ENCODE measurements at regions not wholly inside any gene's neighbourhood (a gene's known extent, or its start where the extent isn't known, plus 50 kb on each side); places are given as distances from the start of the nearest gene placed in this dataset.
"Not testable (repeated sequence)": the region's sequence is repeated elsewhere in the genome, so short reads cannot be mapped to it uniquely, and the experiment has no call there.

DNA sequence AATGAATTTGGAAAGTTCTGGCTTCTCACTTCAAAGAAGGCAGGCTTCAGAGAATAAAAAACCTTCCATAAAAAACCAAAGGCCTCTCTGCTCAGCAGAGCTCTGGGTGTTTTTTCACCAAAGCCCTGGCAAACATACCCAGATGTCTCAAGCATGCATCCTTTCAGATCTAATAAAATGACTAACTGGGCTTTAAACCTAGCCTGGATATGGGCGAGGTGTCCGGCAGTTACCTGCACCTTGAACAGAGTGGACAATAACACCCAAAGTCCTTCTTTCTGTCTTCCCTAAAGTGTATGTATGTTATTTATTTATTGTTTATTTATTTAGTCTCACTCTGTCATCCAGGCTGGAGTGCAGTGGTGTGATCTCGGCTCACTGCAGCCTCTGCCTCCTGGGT lies 469.3 kb downstream of the XYLT1 start:
- 36% methylated on average over 3 of the region's 3 CpGs for WGBS (ENCODE audit: missing lambda C conversion rate)
- POLR2A ChIA-PET, result no interaction called here

GRCh38 chr16:17002565-17002964 lies 468.2 kb downstream of the XYLT1 start:
- ATAC-seq, result no peak
- ChIA-PET CTCF (no interaction called here), POLR2A (no interaction called here)
- no peak for DNase-seq (ENCODE audit: low read depth in 1 of 2, low spot score in 1 of 2)
- TF ChIP-seq, protein P1, sequence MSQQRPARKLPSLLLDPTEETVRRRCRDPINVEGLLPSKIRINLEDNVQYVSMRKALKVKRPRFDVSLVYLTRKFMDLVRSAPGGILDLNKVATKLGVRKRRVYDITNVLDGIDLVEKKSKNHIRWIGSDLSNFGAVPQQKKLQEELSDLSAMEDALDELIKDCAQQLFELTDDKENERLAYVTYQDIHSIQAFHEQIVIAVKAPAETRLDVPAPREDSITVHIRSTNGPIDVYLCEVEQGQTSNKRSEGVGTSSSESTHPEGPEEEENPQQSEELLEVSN (IDR thresholded peaks at IDR 0.05; ENCODE audit: borderline replicate concordance, low read depth), result no peak
- TF ChIP-seq, protein P2, sequence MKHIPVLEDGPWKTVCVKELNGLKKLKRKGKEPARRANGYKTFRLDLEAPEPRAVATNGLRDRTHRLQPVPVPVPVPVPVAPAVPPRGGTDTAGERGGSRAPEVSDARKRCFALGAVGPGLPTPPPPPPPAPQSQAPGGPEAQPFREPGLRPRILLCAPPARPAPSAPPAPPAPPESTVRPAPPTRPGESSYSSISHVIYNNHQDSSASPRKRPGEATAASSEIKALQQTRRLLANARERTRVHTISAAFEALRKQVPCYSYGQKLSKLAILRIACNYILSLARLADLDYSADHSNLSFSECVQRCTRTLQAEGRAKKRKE (CRISPR knock-in tag; IDR thresholded peaks at IDR 0.05; ENCODE audit: low read depth), result no peak
- TF ChIP-seq, protein P3, sequence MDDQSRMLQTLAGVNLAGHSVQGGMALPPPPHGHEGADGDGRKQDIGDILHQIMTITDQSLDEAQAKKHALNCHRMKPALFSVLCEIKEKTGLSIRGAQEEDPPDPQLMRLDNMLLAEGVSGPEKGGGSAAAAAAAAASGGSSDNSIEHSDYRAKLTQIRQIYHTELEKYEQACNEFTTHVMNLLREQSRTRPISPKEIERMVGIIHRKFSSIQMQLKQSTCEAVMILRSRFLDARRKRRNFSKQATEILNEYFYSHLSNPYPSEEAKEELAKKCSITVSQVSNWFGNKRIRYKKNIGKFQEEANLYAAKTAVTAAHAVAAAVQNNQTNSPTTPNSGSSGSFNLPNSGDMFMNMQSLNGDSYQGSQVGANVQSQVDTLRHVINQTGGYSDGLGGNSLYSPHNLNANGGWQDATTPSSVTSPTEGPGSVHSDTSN (IDR thresholded peaks at IDR 0.05), result no peak
- TF ChIP-seq JUN (IDR thresholded peaks at IDR 0.05) (no peak), POLR2AphosphoS2 (conservative IDR thresholded peaks at IDR 0.05; ENCODE audit: low read length) (no peak), HOXB13 (CRISPR knock-in tag; IDR thresholded peaks at IDR 0.05; ENCODE audit: low read depth) (no peak), FOSB (CRISPR knock-in tag; IDR thresholded peaks at IDR 0.05) (no peak), CTCF (IDR thresholded peaks at IDR 0.05) (no peak)
- H3K4me1 ChIP-seq, result no peaks in the 10 kb centered on the region
- H3K4me2 ChIP-seq, result no peak overlapping the region
- no peak overlapping the region for H3K4me3 ChIP-seq
- no peak for FAIRE-seq
- no peaks in the 10 kb centered on the region for H3K9me3 ChIP-seq
- WGBS (ENCODE audit: missing lambda C conversion rate), result 29% methylated on average over 1 of the region's 1 CpG
- H3K27ac ChIP-seq, result no peak overlapping the region

More for the DNA sequence above, 469.3 kb downstream of the XYLT1 start:
- no peak for ATAC-seq
- H3K9me3 ChIP-seq, result no peaks in the 10 kb centered on the region
- FAIRE-seq, result no peak
- no peak overlapping the region for H3K4me2 ChIP-seq
- no peak overlapping the region for H3K27ac ChIP-seq
- no peaks in the 10 kb centered on the region for H3K4me1 ChIP-seq
- CTCF ChIA-PET, result interaction anchor here (0.7 kb wide), 1 partner anchor 158 kb away, joined by 3 read pairs; no protein-coding TSS in a partner anchor
- no peak overlapping the region for H3K4me3 ChIP-seq
- DNase-seq (ENCODE audit: low read depth in 1 of 2, low spot score in 1 of 2), result no peak
- TF ChIP-seq HEYL (CRISPR knock-in tag; IDR thresholded peaks at IDR 0.05) (no peak), MAX (IDR thresholded peaks at IDR 0.05) (no peak), SMC3 (IDR thresholded peaks at IDR 0.05) (no peak), USF2 (IDR thresholded peaks at IDR 0.05) (no peak), ZNF302 (CRISPR knock-in tag; IDR thresholded peaks at IDR 0.05) (no peak), HOXB5 (CRISPR knock-in tag; IDR thresholded peaks at IDR 0.05) (no peak), NFE2L2 (conservative IDR thresholded peaks at IDR 0.05; ENCODE audit: low read length) (no peak), ZC3H11A (IDR thresholded peaks at IDR 0.05) (no peak), FOXS1 (CRISPR knock-in tag; IDR thresholded peaks at IDR 0.05) (no peak), EHMT2 (IDR thresholded peaks at IDR 0.05; ENCODE audit: low read depth) (no peak), ZSCAN20 (CRISPR knock-in tag; IDR thresholded peaks at IDR 0.05) (no peak), CTCF (IDR thresholded peaks at IDR 0.05) (no peak), ESRRA (IDR thresholded peaks at IDR 0.05; ENCODE audit: borderline replicate concordance, low read length) (no peak)

DNA sequence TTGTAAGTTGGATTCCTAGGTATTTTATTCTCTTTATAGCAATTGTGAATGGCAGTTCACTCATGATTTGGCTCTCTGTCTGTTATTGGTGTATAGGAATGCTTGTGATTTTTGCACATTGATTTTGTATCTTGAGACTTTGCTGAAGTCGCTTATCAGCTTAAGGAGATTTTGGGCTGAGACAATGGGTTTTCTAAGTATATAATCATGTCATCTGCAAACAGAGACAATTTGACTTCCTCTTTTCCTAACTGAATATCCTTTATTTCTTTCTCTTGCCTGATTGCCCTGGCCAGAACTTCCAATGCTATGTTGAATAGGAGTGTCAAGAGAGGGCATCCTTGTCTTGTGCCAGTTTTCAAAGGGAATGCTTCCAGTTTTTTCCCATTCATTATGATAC lies 464.8 kb downstream of the XYLT1 start:
- 13% methylated on average over 1 of the region's 1 CpG for WGBS (ENCODE audit: missing lambda C conversion rate)

More for the DNA sequence above, 464.8 kb downstream of the XYLT1 start:
- ATAC-seq; FAIRE-seq; POLR2A ChIA-PET; H3K4me3 ChIP-seq; H3K4me2 ChIP-seq; DNase-seq (ENCODE audit: low read depth in 1 of 2, low spot score in 1 of 2); H3K27ac ChIP-seq; H3K9me3 ChIP-seq; H3K4me1 ChIP-seq: not testable (repeated sequence)
- CTCF ChIA-PET, result interaction anchor here (0.7 to 1.2 kb wide), 2 partner anchors 23 to 63 kb away, joined by 3 read pairs; no protein-coding TSS in a partner anchor
